GM19372 (cell line): ENCODE measurements at regions not wholly inside any gene's neighbourhood (a gene's known extent, or its start where the extent isn't known, plus 50 kb on each side); places are given as distances from the start of the nearest gene placed in this dataset.

Experiments
- ATAC-seq: cut with Tn5 transposase; IDR thresholded peaks from one replicate; pipeline ENCODE4 v1.9.1; 2021; ENCODE audit warnings: mild to moderate bottlenecking, low read depth, moderate library complexity; ENCODE audit not compliant: unreplicated experiment

GRCh38 chr3:159583662-159584061 is 405.0 kb upstream of the IL12A start:
- no peak for ATAC-seq

- ATAC-seq, result no peak
Observed at GRCh38 chr3:159584421-159584820, 404.2 kb upstream of the IL12A start.

GRCh38 chr3:159586571-159587202 is 401.9 kb upstream of the IL12A start:
- ATAC-seq, result no peak

- no peak for ATAC-seq
Observed at GRCh38 chr3:159593927-159594605, 394.6 kb upstream of the IL12A start.

- ATAC-seq, result no peak
Observed at GRCh38 chr3:159600291-159600690, 388.3 kb upstream of the IL12A start.

GRCh38 chr3:159604151-159604581 is 384.5 kb upstream of the IL12A start:
- no peak for ATAC-seq

GRCh38 chr3:159605101-159605500 is 383.5 kb upstream of the IL12A start:
- no peak for ATAC-seq

- no peak for ATAC-seq
Observed at GRCh38 chr3:159605776-159606175, 382.9 kb upstream of the IL12A start.

GRCh38 chr3:159607856-159608255 is 380.8 kb upstream of the IL12A start:
- ATAC-seq, result no peak

- no peak for ATAC-seq
Observed at GRCh38 chr3:159608311-159608710, 380.3 kb upstream of the IL12A start.

GRCh38 chr3:159609625-159610024 is 379.0 kb upstream of the IL12A start:
- no peak for ATAC-seq

GRCh38 chr3:159616234-159616825 is 372.3 kb upstream of the IL12A start:
- ATAC-seq, result no peak

- no peak for ATAC-seq
Observed at GRCh38 chr3:159619341-159619885, 369.2 kb upstream of the IL12A start.

- no peak for ATAC-seq
Observed at GRCh38 chr3:159620281-159620680, 368.4 kb upstream of the IL12A start.

- no peak for ATAC-seq
Observed at GRCh38 chr3:159620873-159621272, 367.8 kb upstream of the IL12A start.

- ATAC-seq, result no peak
Observed at GRCh38 chr3:159624616-159625015, 364.0 kb upstream of the IL12A start.

GRCh38 chr3:159625594-159625993 is 363.0 kb upstream of the IL12A start:
- no peak for ATAC-seq

- no peak for ATAC-seq
Observed at GRCh38 chr3:159626598-159626997, 362.0 kb upstream of the IL12A start.

GRCh38 chr3:159627229-159627628 is 361.4 kb upstream of the IL12A start:
- no peak for ATAC-seq

- ATAC-seq, result no peak
Observed at GRCh38 chr3:159627634-159628033, 361.0 kb upstream of the IL12A start.

GRCh38 chr3:159629329-159630084 is 359.1 kb upstream of the IL12A start:
- no peak for ATAC-seq
